ENCODE measurements at regions not wholly inside any gene's neighbourhood (a gene's known extent, or its start where the extent isn't known, plus 50 kb on each side); places are given as distances from the start of the nearest gene placed in this dataset.
"Not testable (repeated sequence)": the region's sequence is repeated elsewhere in the genome, so short reads cannot be mapped to it uniquely, and the experiment has no call there.

- in situ Hi-C loops (cut with HindIII; ENCODE audit: low sequenced_read_pairs) = no loop called here
- DNase-seq (ENCODE audit: low spot score) = peak; percentile 10
Observed at GRCh38 chr1:30522031-30523004, 201.1 kb downstream of the MATN1 start.

- DNase-seq (ENCODE audit: low spot score) = no peak
- in situ Hi-C loops (cut with HindIII; ENCODE audit: low sequenced_read_pairs) = no loop called here
Observed at GRCh38 chr1:30521261-30521865, 202.0 kb downstream of the MATN1 start.

GRCh38 chr1:30520476-30520875, 202.9 kb downstream of the MATN1 start:
- no peak for DNase-seq (ENCODE audit: low spot score)
- in situ Hi-C loops (cut with HindIII; ENCODE audit: low sequenced_read_pairs) = no loop called here

- in situ Hi-C loops (cut with HindIII; ENCODE audit: low sequenced_read_pairs) = no loop called here
- DNase-seq (ENCODE audit: low spot score) = no peak
Observed at GRCh38 chr1:30519201-30519763, 204.1 kb downstream of the MATN1 start.

GRCh38 chr1:30518696-30519095, 204.7 kb downstream of the MATN1 start:
- DNase-seq (ENCODE audit: low spot score) = no peak

GRCh38 chr1:30518186-30518585, 205.2 kb downstream of the MATN1 start:
- no peak for DNase-seq (ENCODE audit: low spot score)
- in situ Hi-C loops (cut with HindIII; ENCODE audit: low sequenced_read_pairs) = no loop called here

More at GRCh38 chr1:30518696-30519095, 204.7 kb downstream of the MATN1 start:
- in situ Hi-C loops (cut with HindIII; ENCODE audit: low sequenced_read_pairs) = no loop called here

GRCh38 chr1:30517666-30518065, 205.7 kb downstream of the MATN1 start:
- in situ Hi-C loops (cut with HindIII; ENCODE audit: low sequenced_read_pairs); DNase-seq (ENCODE audit: low spot score): not testable (repeated sequence)

- in situ Hi-C loops (cut with HindIII; ENCODE audit: low sequenced_read_pairs); DNase-seq (ENCODE audit: low spot score): not testable (repeated sequence)
Observed at GRCh38 chr1:30517241-30517640, 206.1 kb downstream of the MATN1 start.

GRCh38 chr1:30516485-30516858, 206.9 kb downstream of the MATN1 start:
- in situ Hi-C loops (cut with HindIII; ENCODE audit: low sequenced_read_pairs) = no loop called here
- no peak for DNase-seq (ENCODE audit: low spot score)

GRCh38 chr1:30515755-30516484, 207.5 kb downstream of the MATN1 start:
- no peak for DNase-seq (ENCODE audit: low spot score)
- in situ Hi-C loops (cut with HindIII; ENCODE audit: low sequenced_read_pairs) = no loop called here

- DNase-seq (ENCODE audit: low spot score) = no peak
- in situ Hi-C loops (cut with HindIII; ENCODE audit: low sequenced_read_pairs) = no loop called here
Observed at GRCh38 chr1:30514945-30515344, 208.4 kb downstream of the MATN1 start.

- DNase-seq (ENCODE audit: low spot score) = no peak
- in situ Hi-C loops (cut with HindIII; ENCODE audit: low sequenced_read_pairs) = no loop called here
Observed at GRCh38 chr1:30514137-30514654, 209.2 kb downstream of the MATN1 start.

- DNase-seq (ENCODE audit: low spot score) = no peak
- in situ Hi-C loops (cut with HindIII; ENCODE audit: low sequenced_read_pairs) = no loop called here
Observed at GRCh38 chr1:30513396-30514136, 209.8 kb downstream of the MATN1 start.

- DNase-seq (ENCODE audit: low spot score) = no peak
- in situ Hi-C loops (cut with HindIII; ENCODE audit: low sequenced_read_pairs) = no loop called here
Observed at GRCh38 chr1:30512914-30513265, 210.5 kb downstream of the MATN1 start.

- no peak for DNase-seq (ENCODE audit: low spot score)
- in situ Hi-C loops (cut with HindIII; ENCODE audit: low sequenced_read_pairs) = no loop called here
Observed at GRCh38 chr1:30511991-30512913, 211.1 kb downstream of the MATN1 start.

GRCh38 chr1:30511563-30511962, 211.8 kb downstream of the MATN1 start:
- DNase-seq (ENCODE audit: low spot score) = no peak
- in situ Hi-C loops (cut with HindIII; ENCODE audit: low sequenced_read_pairs) = no loop called here

GRCh38 chr1:30511106-30511505, 212.3 kb downstream of the MATN1 start:
- DNase-seq (ENCODE audit: low spot score) = no peak

GRCh38 chr1:30509670-30510069, 213.7 kb downstream of the MATN1 start:
- DNase-seq (ENCODE audit: low spot score) = no peak
- in situ Hi-C loops (cut with HindIII; ENCODE audit: low sequenced_read_pairs) = no loop called here

More at GRCh38 chr1:30511106-30511505, 212.3 kb downstream of the MATN1 start:
- in situ Hi-C loops (cut with HindIII; ENCODE audit: low sequenced_read_pairs) = no loop called here
